DND-41 (cell line): ENCODE measurements at regions not wholly inside any gene's neighbourhood (a gene's known extent, or its start where the extent isn't known, plus 50 kb on each side); places are given as distances from the start of the nearest gene placed in this dataset.
"Not testable (repeated sequence)": the region's sequence is repeated elsewhere in the genome, so short reads cannot be mapped to it uniquely, and the experiment has no call there.

Experiments used
- EZH2 ChIP-seq: IDR thresholded peaks from 3 replicates; pipeline ENCODE4 v1.6.1; 2012; ENCODE audit warnings: borderline replicate concordance, low read depth, mild to moderate bottlenecking, moderate library complexity, low read length, inconsistent platforms; ENCODE audit not compliant: severe bottlenecking
- TF ChIP-seq, protein P1 (sequence below): IDR thresholded peaks from 2 replicates; pipeline ENCODE4 v1.5.1; 2012; ENCODE audit warnings: borderline replicate concordance, low read length, moderate library complexity, mild to moderate bottlenecking; ENCODE audit not compliant: poor library complexity, severe bottlenecking; ENCODE audit errors: extremely low read depth

DNA sequence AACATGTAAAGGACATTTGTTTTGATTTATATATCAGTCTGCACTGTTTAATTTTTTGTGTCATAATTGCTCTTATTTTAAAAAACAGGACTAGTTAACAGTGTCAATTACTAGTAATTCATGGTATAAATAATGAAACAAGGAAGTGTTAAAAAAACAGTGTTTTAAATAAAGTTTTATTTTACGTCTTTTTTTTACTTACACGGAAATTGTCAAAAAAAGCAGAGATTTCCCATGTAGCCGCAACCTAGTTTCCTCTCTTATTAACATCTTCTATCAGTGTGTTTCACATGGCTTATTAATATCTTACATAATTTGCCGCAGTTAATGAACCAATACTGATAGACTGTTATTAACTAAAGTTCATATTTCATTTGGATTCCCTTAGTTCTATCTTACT lies 301.8 kb downstream of the RTP5 start:
- TF ChIP-seq, protein P1, sequence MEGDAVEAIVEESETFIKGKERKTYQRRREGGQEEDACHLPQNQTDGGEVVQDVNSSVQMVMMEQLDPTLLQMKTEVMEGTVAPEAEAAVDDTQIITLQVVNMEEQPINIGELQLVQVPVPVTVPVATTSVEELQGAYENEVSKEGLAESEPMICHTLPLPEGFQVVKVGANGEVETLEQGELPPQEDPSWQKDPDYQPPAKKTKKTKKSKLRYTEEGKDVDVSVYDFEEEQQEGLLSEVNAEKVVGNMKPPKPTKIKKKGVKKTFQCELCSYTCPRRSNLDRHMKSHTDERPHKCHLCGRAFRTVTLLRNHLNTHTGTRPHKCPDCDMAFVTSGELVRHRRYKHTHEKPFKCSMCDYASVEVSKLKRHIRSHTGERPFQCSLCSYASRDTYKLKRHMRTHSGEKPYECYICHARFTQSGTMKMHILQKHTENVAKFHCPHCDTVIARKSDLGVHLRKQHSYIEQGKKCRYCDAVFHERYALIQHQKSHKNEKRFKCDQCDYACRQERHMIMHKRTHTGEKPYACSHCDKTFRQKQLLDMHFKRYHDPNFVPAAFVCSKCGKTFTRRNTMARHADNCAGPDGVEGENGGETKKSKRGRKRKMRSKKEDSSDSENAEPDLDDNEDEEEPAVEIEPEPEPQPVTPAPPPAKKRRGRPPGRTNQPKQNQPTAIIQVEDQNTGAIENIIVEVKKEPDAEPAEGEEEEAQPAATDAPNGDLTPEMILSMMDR = not testable (repeated sequence)
- TF ChIP-seq EZH2 = not testable (repeated sequence)
